HG03060 (cell line): ENCODE measurements at regions not wholly inside any gene's neighbourhood (a gene's known extent, or its start where the extent isn't known, plus 50 kb on each side); places are given as distances from the start of the nearest gene placed in this dataset.

Experiments used
- ATAC-seq: cut with Tn5 transposase; IDR thresholded peaks from one replicate; pipeline ENCODE4 v1.9.1; 2021; ENCODE audit warnings: low read depth, moderate number of reproducible peaks; ENCODE audit not compliant: unreplicated experiment

- no peak for ATAC-seq
Observed at GRCh38 chr3:6516143-6516542, 344.8 kb upstream of the GRM7 start.

GRCh38 chr3:6516694-6517093, 344.2 kb upstream of the GRM7 start:
- ATAC-seq: no peak

- no peak for ATAC-seq
Observed at GRCh38 chr3:6518709-6519345, 342.1 kb upstream of the GRM7 start.

GRCh38 chr3:6521369-6522113, 339.4 kb upstream of the GRM7 start:
- no peak for ATAC-seq

GRCh38 chr3:6522191-6522590, 338.7 kb upstream of the GRM7 start:
- ATAC-seq: no peak

- ATAC-seq: no peak
Observed at GRCh38 chr3:6523043-6523442, 337.9 kb upstream of the GRM7 start.

GRCh38 chr3:6524479-6524878, 336.4 kb upstream of the GRM7 start:
- ATAC-seq: no peak

GRCh38 chr3:6526321-6526720, 334.6 kb upstream of the GRM7 start:
- no peak for ATAC-seq

- no peak for ATAC-seq
Observed at GRCh38 chr3:6526861-6527260, 334.1 kb upstream of the GRM7 start.

GRCh38 chr3:6528951-6529350, 332.0 kb upstream of the GRM7 start:
- ATAC-seq: no peak

GRCh38 chr3:6531153-6531552, 329.8 kb upstream of the GRM7 start:
- no peak for ATAC-seq

- no peak for ATAC-seq
Observed at GRCh38 chr3:6532101-6532500, 328.8 kb upstream of the GRM7 start.

- ATAC-seq: no peak
Observed at GRCh38 chr3:6540981-6541380, 319.9 kb upstream of the GRM7 start.

- ATAC-seq: no peak
Observed at GRCh38 chr3:6542795-6543194, 318.1 kb upstream of the GRM7 start.

GRCh38 chr3:6549296-6549695, 311.6 kb upstream of the GRM7 start:
- no peak for ATAC-seq

GRCh38 chr3:6551165-6551564, 309.8 kb upstream of the GRM7 start:
- ATAC-seq: no peak

- ATAC-seq: no peak
Observed at GRCh38 chr3:6560259-6560658, 300.7 kb upstream of the GRM7 start.

- no peak for ATAC-seq
Observed at GRCh38 chr3:6567241-6567640, 293.7 kb upstream of the GRM7 start.

- ATAC-seq: no peak
Observed at GRCh38 chr3:6568999-6569493, 291.9 kb upstream of the GRM7 start.

GRCh38 chr3:6571448-6571847, 289.5 kb upstream of the GRM7 start:
- no peak for ATAC-seq

- no peak for ATAC-seq
Observed at GRCh38 chr3:6577584-6577983, 283.3 kb upstream of the GRM7 start.

GRCh38 chr3:6578526-6578925, 282.4 kb upstream of the GRM7 start:
- no peak for ATAC-seq
